RKO (cell line): ENCODE measurements at regions not wholly inside any gene's neighbourhood (a gene's known extent, or its start where the extent isn't known, plus 50 kb on each side); places are given as distances from the start of the nearest gene placed in this dataset.

Source experiments
- DNase-seq: peaks from one replicate; pipeline ENCODE4 v3.0.0-alpha.2; 2016; ENCODE audit warnings: low spot score

- DNase-seq, result no peak
These were observed 154.1 kb downstream of the NUP210 start for GRCh38 chr3:13266005-13266404.

- no peak for DNase-seq
These were observed 154.6 kb downstream of the NUP210 start for GRCh38 chr3:13265507-13265906.

DNA sequence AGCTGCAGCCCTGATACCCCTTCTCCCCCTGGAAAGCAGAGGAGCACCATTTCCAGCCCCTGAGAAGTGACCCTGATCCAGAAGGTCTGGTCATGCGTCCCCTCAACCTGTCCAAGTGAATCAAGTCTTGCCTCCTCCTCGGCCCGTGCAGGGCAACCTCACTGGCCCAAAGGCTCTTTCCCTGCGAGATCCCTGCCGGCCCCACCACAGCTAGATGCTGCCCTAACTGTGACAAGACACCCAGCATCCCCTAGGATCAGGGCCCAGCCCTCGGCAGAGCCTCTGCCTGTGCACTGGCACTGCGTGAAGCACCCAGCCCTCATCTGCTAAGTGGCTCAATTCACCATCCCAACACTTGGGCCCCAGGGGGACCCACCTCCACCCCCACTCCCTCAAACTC lies 155.1 kb downstream of the NUP210 start:
- DNase-seq, result no peak

GRCh38 chr3:13264468-13264795 lies 155.7 kb downstream of the NUP210 start:
- DNase-seq, result no peak

DNA sequence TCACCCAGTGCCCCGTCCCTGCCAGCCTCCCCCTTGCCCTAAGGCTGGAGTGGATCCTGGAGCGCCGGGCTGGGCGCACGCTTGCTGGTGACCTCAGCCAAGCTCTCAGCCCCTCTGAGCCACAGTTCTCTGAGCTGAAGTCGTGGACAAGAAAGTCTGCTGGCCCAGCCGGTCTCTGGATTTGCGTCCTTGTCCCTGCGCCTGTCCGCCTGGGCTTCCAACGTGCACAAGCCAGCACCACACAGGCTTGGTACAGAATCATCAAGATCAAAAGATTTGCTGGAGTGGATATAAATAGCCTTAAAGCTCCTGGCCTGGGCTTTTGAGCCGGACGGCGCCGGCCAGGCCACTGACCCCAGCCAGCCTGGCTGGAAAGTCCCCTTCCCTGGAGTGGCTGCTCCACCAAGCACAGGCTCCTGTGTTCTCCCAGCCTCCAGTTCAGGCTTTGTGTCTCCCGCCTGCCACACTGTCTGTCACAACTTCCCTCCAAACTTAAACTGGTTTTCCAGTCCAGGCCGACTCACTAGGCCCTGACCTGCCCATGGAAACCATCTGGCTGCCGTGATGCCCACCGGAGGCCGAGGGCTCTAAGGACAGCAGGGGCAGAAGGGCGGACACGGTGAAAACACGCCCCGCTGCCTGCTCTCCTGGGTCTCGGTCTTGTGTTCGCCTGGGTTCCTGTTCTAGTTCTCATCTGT lies 156.2 kb downstream of the NUP210 start:
- no peak for DNase-seq

DNA sequence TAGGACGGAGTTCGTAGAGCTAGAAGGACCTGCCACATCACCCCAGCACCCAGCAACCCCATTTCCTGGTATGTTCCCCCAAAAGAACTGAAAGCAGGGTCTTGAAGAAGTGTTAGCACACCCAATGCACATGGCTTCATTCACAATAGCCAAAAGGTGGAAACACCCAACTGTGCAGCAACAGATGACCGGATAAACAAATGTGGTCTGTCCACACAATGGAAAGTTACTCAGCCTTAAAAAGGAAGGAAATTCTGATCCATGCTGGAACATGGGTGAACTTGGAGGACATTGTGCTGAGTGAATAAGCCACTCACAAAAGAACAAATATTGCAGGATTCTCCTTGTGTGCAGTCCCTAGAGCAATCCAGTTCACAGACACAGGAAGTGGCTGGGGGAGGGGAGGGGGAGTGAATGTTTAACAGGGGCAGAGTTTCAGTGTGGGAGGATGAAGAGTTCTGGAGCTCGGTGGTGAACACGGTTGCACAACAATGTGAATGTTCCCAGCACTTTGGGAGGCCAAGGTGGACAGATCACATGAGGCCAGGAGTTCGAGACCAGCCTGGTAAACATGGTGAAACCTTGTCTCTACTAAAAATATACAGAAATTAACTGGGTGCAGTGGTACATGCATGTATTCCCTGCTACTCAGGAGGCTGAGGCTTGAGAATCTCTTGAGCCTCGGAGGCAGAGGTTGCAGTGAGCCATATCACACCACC lies 157.5 kb downstream of the NUP210 start:
- DNase-seq, result no peak

DNA sequence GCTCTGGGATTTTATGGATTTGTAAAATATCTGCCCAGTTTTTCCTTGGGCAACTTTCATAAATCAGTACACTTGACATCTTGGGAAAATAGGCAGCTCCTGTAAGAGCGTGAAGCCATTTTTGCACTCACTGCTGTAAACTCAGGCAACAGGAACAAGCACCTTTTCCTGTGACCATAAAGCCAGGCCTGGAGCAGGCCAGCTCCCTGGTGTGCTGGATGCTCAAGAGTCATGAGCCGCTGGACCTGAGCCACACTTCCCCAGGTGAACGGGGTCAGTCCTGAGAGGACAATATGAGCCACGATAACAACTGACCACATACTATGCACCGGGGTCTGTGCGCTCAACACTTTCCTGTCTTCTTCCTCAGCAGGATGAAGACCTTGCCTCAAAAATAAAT lies 158.2 kb downstream of the NUP210 start:
- no peak for DNase-seq

- no peak for DNase-seq
These were observed 158.9 kb downstream of the NUP210 start for GRCh38 chr3:13261104-13261830.

DNA sequence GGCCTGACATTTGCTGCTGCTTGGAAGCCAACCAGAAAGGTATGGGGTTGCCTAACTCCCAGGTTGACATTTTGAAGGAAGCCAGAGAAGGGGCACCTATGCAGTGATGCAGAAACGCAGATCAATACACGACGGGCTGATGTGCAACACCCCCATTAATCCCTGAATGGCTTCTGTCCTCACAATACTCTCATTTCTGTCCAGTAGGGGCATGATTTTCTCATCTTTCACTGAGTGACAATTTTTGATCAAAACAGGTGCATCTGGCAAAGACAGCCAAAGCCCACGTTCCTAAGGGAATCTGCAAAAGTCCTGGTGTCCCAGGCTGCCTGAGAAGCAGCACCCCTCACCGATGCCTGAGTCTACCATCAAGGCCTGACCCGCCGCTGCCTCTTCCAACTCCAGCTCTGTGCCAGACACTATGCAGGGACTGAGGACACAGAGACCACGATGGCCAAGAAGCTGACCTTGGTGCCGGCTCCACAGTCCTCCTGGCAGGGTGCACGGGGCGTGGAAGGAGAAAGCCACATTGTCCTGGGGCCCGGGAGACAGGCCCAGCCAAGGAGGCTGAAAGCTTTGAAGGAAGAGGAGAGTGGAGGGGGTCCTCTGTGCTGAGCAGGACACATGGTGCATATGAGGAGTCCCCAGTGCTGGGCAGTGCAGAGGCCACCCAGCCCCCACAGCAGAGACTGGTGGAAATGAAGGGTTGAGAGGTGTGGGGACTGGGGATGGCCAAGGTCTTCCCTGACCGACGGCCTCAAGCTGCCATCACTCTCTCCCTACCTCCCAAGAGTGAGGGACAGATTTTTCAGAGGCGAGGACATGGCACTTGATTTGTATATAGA lies 159.6 kb downstream of the NUP210 start:
- no peak for DNase-seq

DNA sequence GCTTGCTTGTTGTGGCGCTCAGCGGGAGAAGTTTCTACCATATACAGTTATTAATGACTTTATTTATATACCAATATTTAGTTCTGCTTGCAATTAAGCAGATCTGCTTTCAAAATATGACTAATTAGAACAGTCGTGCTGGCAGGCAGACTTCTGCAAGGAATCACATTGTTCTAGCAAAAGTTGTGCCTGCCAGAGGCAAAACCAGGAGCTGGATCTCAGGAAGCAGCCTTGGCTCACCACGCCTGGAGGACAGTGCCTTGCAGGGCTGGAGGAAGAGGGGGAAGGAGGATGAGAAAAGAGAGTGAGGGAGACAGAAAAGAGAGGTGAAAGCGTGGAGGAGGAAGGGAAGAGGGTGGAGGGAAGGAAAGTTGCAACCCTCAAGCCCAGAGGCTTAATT lies 160.3 kb downstream of the NUP210 start:
- no peak for DNase-seq

- DNase-seq, result no peak
These were observed 161.1 kb downstream of the NUP210 start for GRCh38 chr3:13258986-13259514.

GRCh38 chr3:13258280-13258679 lies 161.8 kb downstream of the NUP210 start:
- DNase-seq, result no peak

- DNase-seq, result no peak
These were observed 162.5 kb downstream of the NUP210 start for GRCh38 chr3:13257666-13258065.

DNA sequence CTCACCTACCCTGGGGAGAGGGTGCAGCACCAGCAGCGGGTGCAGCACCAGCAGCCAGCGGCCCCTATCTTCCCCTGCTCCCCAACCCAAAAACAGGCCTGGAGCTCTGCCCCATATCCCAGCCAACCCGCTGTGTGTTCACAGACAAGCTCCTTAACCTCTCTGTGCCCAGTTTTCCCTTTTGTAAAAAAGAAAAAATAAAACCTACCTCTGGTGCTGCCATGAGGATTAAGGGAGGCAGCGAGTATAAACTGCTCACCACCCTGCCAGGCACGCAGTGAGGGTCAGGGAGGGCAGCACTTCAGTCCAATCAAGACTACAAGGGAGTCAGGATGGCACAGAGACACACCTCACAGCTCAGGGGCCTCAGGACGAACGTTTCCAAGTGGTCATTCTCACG lies 163.3 kb downstream of the NUP210 start:
- no peak for DNase-seq

DNA sequence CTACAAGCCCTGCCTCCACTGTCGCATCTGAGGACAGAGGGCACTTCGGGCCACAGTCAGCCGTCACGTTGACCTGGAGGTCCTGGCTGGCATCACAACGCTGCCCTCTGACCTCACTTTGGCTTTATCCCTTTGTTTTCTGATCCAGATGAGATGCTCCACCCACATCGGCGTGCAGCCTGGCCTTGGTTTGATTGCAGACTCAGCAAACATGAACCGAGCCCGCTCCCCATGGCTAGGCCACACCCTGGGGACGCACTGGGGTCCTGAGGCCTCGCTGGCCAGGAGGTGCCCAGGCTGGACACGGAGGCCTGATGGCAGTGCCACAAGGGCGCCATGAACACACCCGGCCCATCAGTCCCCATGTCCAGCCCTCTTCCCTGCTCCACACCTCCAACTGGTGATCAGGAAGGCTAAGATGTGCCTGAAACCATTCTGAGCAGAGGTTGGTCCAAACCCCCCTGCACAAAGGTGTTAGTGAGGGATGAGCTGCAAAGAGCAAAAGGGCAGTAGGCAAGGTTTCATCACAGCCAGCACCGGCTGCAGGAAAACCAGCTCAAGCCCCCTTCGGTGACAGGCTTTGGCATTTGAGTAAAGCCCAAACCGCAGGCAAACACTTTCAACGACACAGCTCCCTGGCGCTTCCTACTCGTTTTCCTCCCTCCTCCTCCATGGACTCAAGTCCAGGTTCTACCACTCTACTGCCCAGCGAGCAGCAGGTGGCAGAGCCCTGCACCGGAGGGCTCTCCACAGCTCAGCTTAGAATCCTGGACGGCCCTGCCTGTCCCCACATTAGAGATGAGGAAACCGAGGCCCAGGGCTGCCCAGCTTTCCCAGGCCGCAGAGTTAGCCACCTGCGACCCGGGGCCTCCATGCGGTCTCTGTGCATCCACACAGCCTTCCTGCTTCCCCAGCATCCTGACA lies 165.8 kb downstream of the NUP210 start:
- no peak for DNase-seq

DNA sequence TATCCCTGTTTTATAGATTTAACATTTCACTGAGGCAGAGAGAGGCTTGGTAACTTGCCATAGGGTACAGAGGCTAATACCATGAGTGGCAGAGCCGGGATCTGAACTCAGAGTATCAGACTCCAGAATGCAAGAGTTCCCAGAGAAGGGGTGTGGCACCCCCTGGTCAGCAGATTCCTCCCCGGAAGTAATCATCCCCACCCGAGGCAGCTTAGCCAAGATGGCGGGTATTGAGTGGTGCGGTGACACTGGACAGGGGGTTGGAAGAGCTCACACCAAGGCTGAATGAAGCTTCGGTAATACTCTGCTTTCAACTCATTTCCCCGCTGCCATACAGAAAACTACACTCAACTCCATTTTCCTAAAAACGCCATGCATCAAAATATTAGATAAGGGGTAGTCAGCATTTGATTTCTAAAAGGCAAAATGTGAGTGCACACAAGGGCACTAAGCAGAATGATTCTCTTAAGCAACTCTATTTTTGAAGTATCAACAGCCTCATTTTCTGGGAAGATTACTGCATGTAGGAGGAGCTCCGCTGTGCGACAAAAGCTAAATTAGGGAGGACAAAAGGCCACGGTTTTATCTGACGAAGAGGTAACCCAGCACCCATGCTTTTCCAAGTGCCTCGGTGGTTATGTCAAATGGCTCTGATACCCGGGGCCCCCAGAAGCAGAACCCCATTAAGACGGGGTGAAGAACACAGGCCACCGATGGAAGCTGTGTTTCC lies 166.7 kb downstream of the NUP210 start:
- no peak for DNase-seq

DNA sequence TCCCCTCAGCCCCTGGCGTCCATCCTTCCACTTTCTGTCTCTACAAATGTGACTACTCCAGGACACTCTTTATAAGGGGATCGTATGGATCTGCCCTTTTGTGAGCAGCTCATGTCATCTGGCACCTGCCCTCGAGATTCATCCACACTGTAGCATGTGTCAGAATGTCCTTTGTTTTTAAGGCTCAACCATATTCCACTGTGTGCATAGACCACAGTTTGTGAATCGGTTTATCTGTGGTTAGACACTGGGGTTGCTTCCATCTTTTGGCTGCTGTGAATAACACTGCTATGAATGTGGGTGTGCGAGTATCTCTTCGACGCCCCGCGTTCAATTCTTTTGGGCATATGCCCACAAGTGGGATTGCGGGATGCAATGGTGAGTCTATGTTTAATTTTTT lies 167.9 kb downstream of the NUP210 start:
- no peak for DNase-seq

GRCh38 chr3:13251166-13251903 lies 168.8 kb downstream of the NUP210 start:
- no peak for DNase-seq

- DNase-seq, result no peak
These were observed 170.3 kb downstream of the NUP210 start for GRCh38 chr3:13249664-13250390.
